B cell (primary cell): ENCODE measurements at regions not wholly inside any gene's neighbourhood (a gene's known extent, or its start where the extent isn't known, plus 50 kb on each side); places are given as distances from the start of the nearest gene placed in this dataset.

Experiments
- CTCF ChIP-seq: fragments of 200-600 bp; IDR thresholded peaks from one replicate; pipeline ENCODE4 v1.8.0; 2022; ENCODE audit warnings: antibody characterized with exemption, mild to moderate bottlenecking
- EZH2 ChIP-seq: IDR thresholded peaks from 2 replicates; pipeline ENCODE4 v1.6.1; 2012; ENCODE audit warnings: borderline replicate concordance, low read depth, mild to moderate bottlenecking, moderate library complexity, low read length; ENCODE audit not compliant: insufficient read depth, poor library complexity, severe bottlenecking

DNA sequence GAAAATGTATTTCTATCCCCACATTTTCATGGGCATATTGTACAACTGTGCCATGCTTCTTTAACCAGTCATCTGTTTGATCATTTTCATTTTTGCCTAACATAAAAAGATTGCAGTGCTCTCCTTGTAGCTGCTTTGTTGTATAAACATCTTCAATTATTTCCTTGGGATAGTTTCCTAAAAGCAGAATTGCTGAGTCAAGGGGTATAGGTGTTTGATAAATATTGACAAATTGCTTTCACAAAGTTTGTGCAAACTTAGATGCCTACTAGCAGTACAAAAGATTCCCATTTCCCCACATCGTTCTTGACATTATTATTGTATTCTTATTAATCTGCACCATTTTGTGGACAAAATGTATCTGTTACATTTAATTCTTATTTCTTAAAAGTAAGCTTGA lies 479.6 kb downstream of the FBXO15 start:
- TF ChIP-seq CTCF (no peak), EZH2 (no peak)
